T-helper 22 cell (primary cell): ENCODE measurements at regions not wholly inside any gene's neighbourhood (a gene's known extent, or its start where the extent isn't known, plus 50 kb on each side); places are given as distances from the start of the nearest gene placed in this dataset.

Experiments
- DNase-seq: peaks from one replicate; pipeline ENCODE4 v3.0.0-alpha.2; 2020; ENCODE audit warnings: low read depth

GRCh38 chr18:78363556-78364387, 615.8 kb upstream of the SALL3 start:
- no peak for DNase-seq

GRCh38 chr18:78364388-78364960, 615.1 kb upstream of the SALL3 start:
- DNase-seq, result no peak

GRCh38 chr18:78367996-78368395, 611.6 kb upstream of the SALL3 start:
- no peak for DNase-seq

GRCh38 chr18:78368726-78369125, 610.9 kb upstream of the SALL3 start:
- no peak for DNase-seq

GRCh38 chr18:78376046-78376445, 603.6 kb upstream of the SALL3 start:
- DNase-seq, result no peak

- no peak for DNase-seq
Observed at GRCh38 chr18:78378403-78378802, 601.2 kb upstream of the SALL3 start.

GRCh38 chr18:78378983-78379382, 600.6 kb upstream of the SALL3 start:
- no peak for DNase-seq

- no peak for DNase-seq
Observed at GRCh38 chr18:78390348-78390951, 589.2 kb upstream of the SALL3 start.

- DNase-seq, result no peak
Observed at GRCh38 chr18:78390952-78391348, 588.7 kb upstream of the SALL3 start.

- no peak for DNase-seq
Observed at GRCh38 chr18:78393086-78393862, 586.3 kb upstream of the SALL3 start.

- no peak for DNase-seq
Observed at GRCh38 chr18:78396077-78396476, 583.5 kb upstream of the SALL3 start.

GRCh38 chr18:78396756-78397155, 582.9 kb upstream of the SALL3 start:
- DNase-seq, result no peak

GRCh38 chr18:78399992-78400503, 579.6 kb upstream of the SALL3 start:
- no peak for DNase-seq

- no peak for DNase-seq
Observed at GRCh38 chr18:78402440-78402839, 577.2 kb upstream of the SALL3 start.

- DNase-seq, result no peak
Observed at GRCh38 chr18:78402966-78403365, 576.7 kb upstream of the SALL3 start.

GRCh38 chr18:78403371-78403770, 576.2 kb upstream of the SALL3 start:
- no peak for DNase-seq

- no peak for DNase-seq
Observed at GRCh38 chr18:78405763-78406162, 573.9 kb upstream of the SALL3 start.

GRCh38 chr18:78406743-78407465, 572.7 kb upstream of the SALL3 start:
- DNase-seq, result no peak

- no peak for DNase-seq
Observed at GRCh38 chr18:78407466-78407844, 572.2 kb upstream of the SALL3 start.

GRCh38 chr18:78408623-78409022, 571.0 kb upstream of the SALL3 start:
- no peak for DNase-seq

- DNase-seq, result no peak
Observed at GRCh38 chr18:78410094-78410786, 569.4 kb upstream of the SALL3 start.
